H9 (cell line): ENCODE measurements at regions not wholly inside any gene's neighbourhood (a gene's known extent, or its start where the extent isn't known, plus 50 kb on each side); places are given as distances from the start of the nearest gene placed in this dataset.

ENCODE experiments used
- DNase-seq: peaks from one replicate; pipeline ENCODE4 v3.0.0-alpha.2; 2017
- H2AFZ ChIP-seq: one replicate; pipeline ENCODE4 v1.6.1; 2013; ENCODE audit warnings: mild to moderate bottlenecking, low read length, control low read depth, moderate library complexity
- H2AK5ac ChIP-seq: 2 replicates; pipeline ENCODE4 v1.6.1; 2013; ENCODE audit warnings: low read length, control low read depth, mixed read lengths; ENCODE audit not compliant: insufficient read length
- H2BK120ac ChIP-seq: one replicate; pipeline ENCODE4 v1.6.1; 2013; ENCODE audit warnings: low read depth, mild to moderate bottlenecking, low read length, control low read depth, inconsistent platforms; ENCODE audit not compliant: poor library complexity, severe bottlenecking
- H2BK12ac ChIP-seq: 2 replicates; pipeline ENCODE4 v1.6.1; 2013; ENCODE audit warnings: low read length, control low read depth, mixed read lengths, low read depth; ENCODE audit not compliant: insufficient read length
- H2BK15ac ChIP-seq: 2 replicates; pipeline ENCODE4 v1.6.1; 2013; ENCODE audit warnings: low read depth, low read length, control low read depth
- H2BK20ac ChIP-seq: one replicate; pipeline ENCODE4 v1.6.1; 2013; ENCODE audit warnings: low read depth, mild to moderate bottlenecking, low read length, control low read depth, inconsistent platforms; ENCODE audit not compliant: poor library complexity, severe bottlenecking
- H2BK5ac ChIP-seq: 2 replicates; pipeline ENCODE4 v1.6.1; 2013; ENCODE audit warnings: low read length, control low read depth, mixed read lengths; ENCODE audit not compliant: insufficient read length
- H3K14ac ChIP-seq: 2 replicates; pipeline ENCODE4 v1.6.1; 2013; ENCODE audit warnings: low read length, control low read depth; ENCODE audit not compliant: insufficient read depth
- H3K18ac ChIP-seq: 2 replicates; pipeline ENCODE4 v1.6.1; 2013; ENCODE audit warnings: low read depth, mild to moderate bottlenecking, mixed read lengths, low read length, control low read depth; ENCODE audit not compliant: insufficient read length
- H3K23ac ChIP-seq: 2 replicates; pipeline ENCODE4 v1.6.1; 2013; ENCODE audit warnings: low read length, control low read depth, mixed read lengths, low read depth; ENCODE audit not compliant: insufficient read length
- H3K23me2 ChIP-seq: 2 replicates; pipeline ENCODE4 v1.6.1; 2013; ENCODE audit warnings: low read depth, mild to moderate bottlenecking, mixed read lengths, low read length, control low read depth; ENCODE audit not compliant: insufficient read length, poor library complexity, severe bottlenecking
- H3K27ac ChIP-seq: 2 replicates; pipeline ENCODE4 v1.5.1; 2013; ENCODE audit warnings: low read length, control low read depth, mixed read lengths, low read depth; ENCODE audit not compliant: insufficient read length
- H3K27me3 ChIP-seq: 2 replicates; pipeline ENCODE4 v1.6.1; 2013; ENCODE audit warnings: low read length, control low read depth, inconsistent platforms; ENCODE audit not compliant: insufficient read depth
- H3K4ac ChIP-seq: 2 replicates; pipeline ENCODE4 v1.6.1; 2013; ENCODE audit warnings: low read depth, mild to moderate bottlenecking, control low read depth, inconsistent platforms, low read length, moderate library complexity
- H3K4me1 ChIP-seq: 2 replicates; pipeline ENCODE4 v1.6.1; 2013; ENCODE audit warnings: low read length, control low read depth, inconsistent platforms; ENCODE audit not compliant: insufficient read depth
- H3K4me2 ChIP-seq: 2 replicates; pipeline ENCODE4 v1.6.1; 2013; ENCODE audit warnings: low read length, control low read depth, mixed read lengths; ENCODE audit not compliant: insufficient read length, insufficient read depth
- H3K56ac ChIP-seq: 2 replicates; pipeline ENCODE4 v1.6.1; 2013; ENCODE audit warnings: low read depth, mild to moderate bottlenecking, mixed read lengths, low read length, control low read depth; ENCODE audit not compliant: insufficient read length
- H3K79me1 ChIP-seq: 2 replicates; pipeline ENCODE4 v1.6.1; 2013; ENCODE audit warnings: low read depth, mild to moderate bottlenecking, moderate library complexity, low read length, control low read depth, inconsistent platforms; ENCODE audit not compliant: insufficient read depth, poor library complexity, severe bottlenecking
- H3K79me2 ChIP-seq: 2 replicates; pipeline ENCODE4 v1.6.1; 2013; ENCODE audit warnings: low read length, control low read depth, inconsistent platforms; ENCODE audit not compliant: insufficient read depth
- H3K9ac ChIP-seq: 2 replicates; pipeline ENCODE4 v1.6.1; 2013; ENCODE audit warnings: low read length, control low read depth, mixed read lengths; ENCODE audit not compliant: insufficient read length; ENCODE audit errors: extremely low read depth
- H3K9me3 ChIP-seq: one replicate; pipeline ENCODE4 v1.6.1; 2013; ENCODE audit warnings: low read depth, low read length, inconsistent platforms; ENCODE audit not compliant: control insufficient read depth
- H3T11ph ChIP-seq: one replicate; pipeline ENCODE4 v1.6.1; 2013; ENCODE audit warnings: mild to moderate bottlenecking, low read length, control low read depth, inconsistent platforms
- H4K20me1 ChIP-seq: one replicate; pipeline ENCODE4 v1.6.1; 2013; ENCODE audit not compliant: control insufficient read depth, insufficient read length, insufficient read depth
- H4K5ac ChIP-seq: 2 replicates; pipeline ENCODE4 v1.6.1; 2013; ENCODE audit warnings: low read depth, mild to moderate bottlenecking, mixed read lengths, low read length, control low read depth; ENCODE audit not compliant: insufficient read length
- H4K8ac ChIP-seq: replicated peaks from 2 replicates; pipeline ENCODE4 v1.6.1; 2013; ENCODE audit warnings: low read length, control low read depth, mixed read lengths, low read depth; ENCODE audit not compliant: insufficient read length
- H4K91ac ChIP-seq: 2 replicates; pipeline ENCODE4 v1.6.1; 2013; ENCODE audit warnings: low read depth, mild to moderate bottlenecking, moderate library complexity, mixed read lengths, low read length, control low read depth; ENCODE audit not compliant: insufficient read length
- H3K27ac Mint-ChIP-seq, 3 experiments: 2 replicates in 2 of 3; 3 replicates in 1 of 3; pipeline ENCODE4 v1.8.0; 2020 to 2021; ENCODE audit warnings: mixed read lengths in 3 of 3, mild to moderate bottlenecking in 1 of 3, moderate library complexity in 1 of 3
- H3K27me3 Mint-ChIP-seq: 2 replicates; pipeline ENCODE4 v1.8.0; 2021; ENCODE audit warnings: low read depth, mild to moderate bottlenecking, moderate library complexity, mixed read lengths
- H3K36me3 Mint-ChIP-seq, 3 experiments: 2 replicates in 2 of 3; 3 replicates in 1 of 3; pipeline ENCODE4 v1.8.0; 2020 to 2021; ENCODE audit warnings: low read depth in 3 of 3, mixed read lengths in 3 of 3; ENCODE audit not compliant: insufficient read depth in 1 of 3
- H3K4me1 Mint-ChIP-seq, 2 experiments: 2 replicates each; pipeline ENCODE4 v1.8.0; 2020; ENCODE audit warnings: mixed read lengths in 2 of 2
- H3K4me3 Mint-ChIP-seq, 2 experiments: 2 replicates in 1 of 2; 3 replicates in 1 of 2; pipeline ENCODE4 v1.8.0; 2020 to 2021; ENCODE audit warnings: mild to moderate bottlenecking in 2 of 2, mixed read lengths in 2 of 2, moderate library complexity in 1 of 2
- H3K9me3 Mint-ChIP-seq, 2 experiments: 2 replicates in 1 of 2; 3 replicates in 1 of 2; pipeline ENCODE4 v1.8.0; 2020; ENCODE audit warnings: mild to moderate bottlenecking in 2 of 2, mixed read lengths in 2 of 2, moderate library complexity in 1 of 2
- CTCF ChIP-seq: fragments of 200-600 bp; sonication (generic); conservative IDR thresholded peaks from 3 replicates; pipeline ENCODE4 v1.8.0; 2021; ENCODE audit warnings: antibody characterized with exemption, mild to moderate bottlenecking
- whole genome bisulfite sequencing: extraction: QIAGEN DNeasy Blood & Tissue Kit; methylation state at CpG from one replicate; pipeline ENCODE4 v1.1.7; 2013; ENCODE audit warnings: missing lambda C conversion rate, low lambda C conversion rate, mixed read lengths; ENCODE audit not compliant: insufficient read length; ENCODE audit errors: extremely low coverage; 5-methylcytosine and 5-hydroxymethylcytosine counted together

- Mint-ChIP-seq H3K4me3 (no peak overlapping the region), H3K27me3 (peaks cover 23% of the 10 kb centered on the region), H3K4me1 (peaks cover 29 to 31% of the 10 kb centered on the region in 2 experiments), H3K36me3 (no peaks in the 10 kb centered on the region), H3K9me3 (no peaks in the 10 kb centered on the region; a peak in 1 of 5 replicates), H3K27ac (peak overlapping the region in 1 of 3 experiments; percentile 92; a peak in 1 of 7 replicates)
- H2BK15ac ChIP-seq: 0 out of 2 replicates have a peak overlapping the region, but pooled peaks have one; percentile 24
- H4K8ac ChIP-seq: no peak overlapping the region
- no peak for TF ChIP-seq CTCF
- no peak overlapping the region for H3K56ac ChIP-seq
- no peak overlapping the region for H3T11ph ChIP-seq
- no peaks in the 10 kb centered on the region; the same call in 1 of the 2 replicates for H3K27me3 ChIP-seq
- H2BK5ac ChIP-seq: no peak overlapping the region
- H3K23ac ChIP-seq: no peak overlapping the region
- no peak overlapping the region for H2AFZ ChIP-seq
- H2BK12ac ChIP-seq: no peak overlapping the region
- H2BK20ac ChIP-seq: no peak overlapping the region
- no peak overlapping the region for H3K4me2 ChIP-seq
- no peak overlapping the region for H4K5ac ChIP-seq
- H3K79me1 ChIP-seq: no peaks in the 10 kb centered on the region
- H2BK120ac ChIP-seq: no peak overlapping the region
- H4K20me1 ChIP-seq: no peaks in the 10 kb centered on the region
- no CpG with 5 or more reads among the region's 2 CpGs for WGBS
- H3K4me1 ChIP-seq: 0 out of 2 replicates have a peak, but pooled peaks cover 2% of the 10 kb centered on the region
- H3K23me2 ChIP-seq: no peaks in the 10 kb centered on the region
- H3K18ac ChIP-seq: no peak overlapping the region
- DNase-seq: no peak
- H4K91ac ChIP-seq: no peak overlapping the region
- H2AK5ac ChIP-seq: no peak overlapping the region
- H3K14ac ChIP-seq: peak overlapping the region; percentile 40; the same call in 1 of the 2 replicates
- no peaks in the 10 kb centered on the region for H3K9me3 ChIP-seq
- no peaks in the 10 kb centered on the region for H3K79me2 ChIP-seq
- no peak overlapping the region for H3K27ac ChIP-seq
- H3K9ac ChIP-seq: no peak overlapping the region
- H3K4ac ChIP-seq: no peak overlapping the region
These were observed 118.5 kb upstream of the BACH2 start for GRCh38 chr6:90415178-90415577.
